ENCODE measurements at regions not wholly inside any gene's neighbourhood (a gene's known extent, or its start where the extent isn't known, plus 50 kb on each side); places are given as distances from the start of the nearest gene placed in this dataset.

GRCh38 chr14:97315790-97316189, 518.6 kb downstream of the VRK1 start:
- no peak for DNase-seq

- no peak for DNase-seq
Measured at GRCh38 chr14:97318380-97318779, 521.2 kb downstream of the VRK1 start.

- no peak for DNase-seq
Measured at GRCh38 chr14:97319691-97320090, 522.5 kb downstream of the VRK1 start.

GRCh38 chr14:97328743-97329142, 531.6 kb downstream of the VRK1 start:
- no peak for DNase-seq

- DNase-seq: peak; percentile 14
Measured at GRCh38 chr14:97329701-97330100, 532.5 kb downstream of the VRK1 start.

GRCh38 chr14:97331058-97331457, 533.9 kb downstream of the VRK1 start:
- DNase-seq: no peak

GRCh38 chr14:97331526-97331925, 534.3 kb downstream of the VRK1 start:
- DNase-seq: no peak

GRCh38 chr14:97336179-97336578, 539.0 kb downstream of the VRK1 start:
- no peak for DNase-seq

- no peak for DNase-seq
Measured at GRCh38 chr14:97336816-97337215, 539.6 kb downstream of the VRK1 start.

- no peak for DNase-seq
Measured at GRCh38 chr14:97337267-97337666, 540.1 kb downstream of the VRK1 start.

GRCh38 chr14:97337670-97338069, 540.5 kb downstream of the VRK1 start:
- no peak for DNase-seq

GRCh38 chr14:97344666-97345065, 547.5 kb downstream of the VRK1 start:
- DNase-seq: no peak

GRCh38 chr14:97346675-97347074, 549.5 kb downstream of the VRK1 start:
- DNase-seq: no peak

GRCh38 chr14:97349463-97349862, 552.3 kb downstream of the VRK1 start:
- no peak for DNase-seq

GRCh38 chr14:97349946-97350345, 552.8 kb downstream of the VRK1 start:
- no peak for DNase-seq

- no peak for DNase-seq
Measured at GRCh38 chr14:97350415-97350814, 553.2 kb downstream of the VRK1 start.

- DNase-seq: no peak
Measured at GRCh38 chr14:97350894-97351731, 553.9 kb downstream of the VRK1 start.

GRCh38 chr14:97353102-97353501, 555.9 kb downstream of the VRK1 start:
- DNase-seq: no peak

- no peak for DNase-seq
Measured at GRCh38 chr14:97354119-97354722, 557.0 kb downstream of the VRK1 start.

- DNase-seq: no peak
Measured at GRCh38 chr14:97359341-97359740, 562.2 kb downstream of the VRK1 start.

- no peak for DNase-seq
Measured at GRCh38 chr14:97361181-97361580, 564.0 kb downstream of the VRK1 start.

- no peak for DNase-seq
Measured at GRCh38 chr14:97361958-97362357, 564.8 kb downstream of the VRK1 start.

- DNase-seq: no peak
Measured at GRCh38 chr14:97366400-97366799, 569.2 kb downstream of the VRK1 start.

GRCh38 chr14:97367278-97367677, 570.1 kb downstream of the VRK1 start:
- DNase-seq: no peak

GRCh38 chr14:97368049-97368448, 570.9 kb downstream of the VRK1 start:
- no peak for DNase-seq

Data from NCI-H2107 (cell line).